Ovary (tissue), 7 donors: ENCODE measurements at regions not wholly inside any gene's neighbourhood (a gene's known extent, or its start where the extent isn't known, plus 50 kb on each side); places are given as distances from the start of the nearest gene placed in this dataset.

Experiments
- DNase-seq, 5 donors: peaks; one replicate each; pipeline ENCODE4 v3.0.0-alpha.2; 2019 to 2020
- H3K27ac ChIP-seq, 2 donors: fragments of 200-600 bp; one replicate each; pipeline versions ENCODE4 v1.5.1 to v1.8.0; 2019 to 2022
- H3K27me3 ChIP-seq: fragments of 200-600 bp; one replicate; pipeline ENCODE4 v1.8.0; 2022
- H3K36me3 ChIP-seq: fragments of 200-600 bp; sonication (generic); one replicate; pipeline ENCODE4 v1.5.1; 2019
- H3K4me1 ChIP-seq: one replicate; pipeline ENCODE4 v1.8.1; 2013; ENCODE audit warnings: mild to moderate bottlenecking, moderate library complexity; ENCODE audit not compliant: insufficient read depth
- H3K4me3 ChIP-seq: fragments of 200-600 bp; sonication (generic); one replicate; pipeline ENCODE4 v1.5.1; 2017
- H3K9me3 ChIP-seq, 2 donors: fragments of 200-600 bp in 1 of 2; sonication (generic) in 1 of 2; one replicate each; pipeline versions ENCODE4 v1.5.1 to v1.8.1; 2013 to 2019; ENCODE audit warnings: mild to moderate bottlenecking in 1 of 2, moderate library complexity in 1 of 2
- CTCF ChIP-seq, 3 donors: fragments of 450-650 bp in 2 of 3; fragments of 200-600 bp in 1 of 3; IDR thresholded peaks; one replicate each; pipeline versions ENCODE4 v1.5.1 to v1.8.0; 2016 to 2022; ENCODE audit warnings: antibody characterized with exemption in 3 of 3, mild to moderate bottlenecking in 1 of 3
- EP300 ChIP-seq: sonication (generic); formaldehyde crosslinking; IDR thresholded peaks from one replicate; pipeline ENCODE4 v1.6.1; 2017; ENCODE audit warnings: antibody characterized with exemption
- POLR2A ChIP-seq: fragments of 450-650 bp; IDR thresholded peaks from one replicate; pipeline ENCODE4 v1.6.1; 2017; ENCODE audit warnings: antibody characterized with exemption, mild to moderate bottlenecking, moderate library complexity
- WGBS, 3 donors: extraction: QIAGEN DNeasy Blood & Tissue Kit in 1 of 3; methylation state at CpG; one replicate each; pipeline versions ENCODE4 v1.1.5 to v1.1.7; 2013 to 2017; 5-methylcytosine and 5-hydroxymethylcytosine counted together
- intact Hi-C, 4 donors: fragments of 100-400 bp; cut with DNase I; formaldehyde crosslinking; loops; one replicate each; pipeline versions ENCODE4 v1.11.0 to v1.15.1; 2022 to 2023
- donor health status: DM: no; HTN: no; CAD: no; lungs with moderate emphysema.
- donor health status: DM: no; HTN: no; CAD: no.
- donor health status: Bipolar disorder and iron deficiency.
- donor health status: DM: no; HTN: no; CAD: no.
- donor health status: DM: yes; HTN: yes; CAD: no.

GRCh38 chr11:13836666-13837065 lies 125.9 kb upstream of the SPON1 start:
- Histone ChIP-seq H3K27me3 (no peaks in the 10 kb centered on the region), H3K36me3 (no peaks in the 10 kb centered on the region), H3K4me3 (no peak overlapping the region), H3K4me1 (no peaks in the 10 kb centered on the region), H3K9me3 (no peaks in the 10 kb centered on the region), H3K27ac (no peak overlapping the region)
- intact Hi-C loops = no loop called here
- 83 to 93% (median 89%) methylated on average over 2 of the region's 2 CpGs for WGBS, 3 donors
- TF ChIP-seq POLR2A (no peak), CTCF (IDR thresholded peaks at IDR 0.05) (no peak), EP300 (no peak)
- no peak for DNase-seq

- Histone ChIP-seq H3K36me3 (no peaks in the 10 kb centered on the region), H3K27ac (no peak overlapping the region), H3K9me3 (no peaks in the 10 kb centered on the region), H3K4me3 (no peak overlapping the region), H3K27me3 (no peaks in the 10 kb centered on the region), H3K4me1 (no peaks in the 10 kb centered on the region)
- TF ChIP-seq POLR2A = no peak
- no peak for TF ChIP-seq CTCF (IDR thresholded peaks at IDR 0.05)
- TF ChIP-seq EP300 = no peak
- no peak for DNase-seq
- intact Hi-C loops = no loop called here
- 42 to 48% (median 45%) methylated on average over 2 of the region's 2 CpGs for WGBS, 3 donors
Measured at GRCh38 chr11:13837286-13837685, 125.2 kb upstream of the SPON1 start.

GRCh38 chr11:13841393-13841792 lies 121.1 kb upstream of the SPON1 start:
- Histone ChIP-seq H3K27ac (no peak overlapping the region), H3K9me3 (no peaks in the 10 kb centered on the region), H3K4me3 (no peak overlapping the region), H3K36me3 (no peaks in the 10 kb centered on the region), H3K27me3 (no peaks in the 10 kb centered on the region), H3K4me1 (no peaks in the 10 kb centered on the region)
- TF ChIP-seq EP300 (no peak), POLR2A (no peak), CTCF (IDR thresholded peaks at IDR 0.05) (no peak)
- 72 to 81% (median 74%) methylated on average over 3 of the region's 3 CpGs for WGBS, 3 donors
- DNase-seq = no peak
- intact Hi-C loops = loop anchor here in 1 of 4 donors (5.0 kb wide), 1 partner anchor 189 kb away; no protein-coding TSS in a partner anchor

- Histone ChIP-seq H3K36me3 (no peaks in the 10 kb centered on the region), H3K4me3 (no peak overlapping the region), H3K9me3 (no peaks in the 10 kb centered on the region), H3K27ac (no peak overlapping the region), H3K27me3 (no peaks in the 10 kb centered on the region), H3K4me1 (no peaks in the 10 kb centered on the region)
- DNase-seq = no peak
- intact Hi-C loops = no loop called here
- no peak for TF ChIP-seq POLR2A
- TF ChIP-seq CTCF (IDR thresholded peaks at IDR 0.05) = no peak
- no peak for TF ChIP-seq EP300
Measured at GRCh38 chr11:13848031-13848430, 114.5 kb upstream of the SPON1 start.
